ENCODE measurements at regions not wholly inside any gene's neighbourhood (a gene's known extent, or its start where the extent isn't known, plus 50 kb on each side); places are given as distances from the start of the nearest gene placed in this dataset.

- CTCF ChIA-PET: no interaction called here
- DNase-seq (ENCODE audit: low read depth, low spot score) (no peak), ATAC-seq (no peak)
- BruUV-seq (replicated peaks): no TSS peak
- in situ Hi-C loops (cut with HindIII; ENCODE audit: low pct_unique_long_range_greater_than_20kb, low sequenced_read_pairs) (no loop called here), intact Hi-C loops (cut with micrococcal nuclease; ENCODE audit: unreplicated experiment) (no loop called here)
- Histone ChIP-seq H3K36me3 (ENCODE audit: control insufficient read depth, insufficient read depth, low read length) (no peaks in the 10 kb centered on the region), H3K27me3 (ENCODE audit: control insufficient read depth, insufficient read depth, low read length) (no peaks in the 10 kb centered on the region; the same call in 1 of the 2 replicates), H3K27ac (ENCODE audit: low read length) (no peak overlapping the region), H3K4me1 (ENCODE audit: control insufficient read depth, insufficient read depth, low read length) (no peaks in the 10 kb centered on the region), H3K4me3 (ENCODE audit: low read depth in 2 of 2, low read length in 2 of 2) (no peak overlapping the region), H3K9me3 (ENCODE audit: control insufficient read depth, insufficient read depth, low read depth, low read length) (no peaks in the 10 kb centered on the region)
- TF ChIP-seq POLR2AphosphoS5 (IDR thresholded peaks at IDR 0.05; ENCODE audit: low read depth, low read length): no peak
- TF ChIP-seq, protein P1, sequence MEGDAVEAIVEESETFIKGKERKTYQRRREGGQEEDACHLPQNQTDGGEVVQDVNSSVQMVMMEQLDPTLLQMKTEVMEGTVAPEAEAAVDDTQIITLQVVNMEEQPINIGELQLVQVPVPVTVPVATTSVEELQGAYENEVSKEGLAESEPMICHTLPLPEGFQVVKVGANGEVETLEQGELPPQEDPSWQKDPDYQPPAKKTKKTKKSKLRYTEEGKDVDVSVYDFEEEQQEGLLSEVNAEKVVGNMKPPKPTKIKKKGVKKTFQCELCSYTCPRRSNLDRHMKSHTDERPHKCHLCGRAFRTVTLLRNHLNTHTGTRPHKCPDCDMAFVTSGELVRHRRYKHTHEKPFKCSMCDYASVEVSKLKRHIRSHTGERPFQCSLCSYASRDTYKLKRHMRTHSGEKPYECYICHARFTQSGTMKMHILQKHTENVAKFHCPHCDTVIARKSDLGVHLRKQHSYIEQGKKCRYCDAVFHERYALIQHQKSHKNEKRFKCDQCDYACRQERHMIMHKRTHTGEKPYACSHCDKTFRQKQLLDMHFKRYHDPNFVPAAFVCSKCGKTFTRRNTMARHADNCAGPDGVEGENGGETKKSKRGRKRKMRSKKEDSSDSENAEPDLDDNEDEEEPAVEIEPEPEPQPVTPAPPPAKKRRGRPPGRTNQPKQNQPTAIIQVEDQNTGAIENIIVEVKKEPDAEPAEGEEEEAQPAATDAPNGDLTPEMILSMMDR (IDR thresholded peaks at IDR 0.05): no peak
- TF ChIP-seq, protein P2, sequence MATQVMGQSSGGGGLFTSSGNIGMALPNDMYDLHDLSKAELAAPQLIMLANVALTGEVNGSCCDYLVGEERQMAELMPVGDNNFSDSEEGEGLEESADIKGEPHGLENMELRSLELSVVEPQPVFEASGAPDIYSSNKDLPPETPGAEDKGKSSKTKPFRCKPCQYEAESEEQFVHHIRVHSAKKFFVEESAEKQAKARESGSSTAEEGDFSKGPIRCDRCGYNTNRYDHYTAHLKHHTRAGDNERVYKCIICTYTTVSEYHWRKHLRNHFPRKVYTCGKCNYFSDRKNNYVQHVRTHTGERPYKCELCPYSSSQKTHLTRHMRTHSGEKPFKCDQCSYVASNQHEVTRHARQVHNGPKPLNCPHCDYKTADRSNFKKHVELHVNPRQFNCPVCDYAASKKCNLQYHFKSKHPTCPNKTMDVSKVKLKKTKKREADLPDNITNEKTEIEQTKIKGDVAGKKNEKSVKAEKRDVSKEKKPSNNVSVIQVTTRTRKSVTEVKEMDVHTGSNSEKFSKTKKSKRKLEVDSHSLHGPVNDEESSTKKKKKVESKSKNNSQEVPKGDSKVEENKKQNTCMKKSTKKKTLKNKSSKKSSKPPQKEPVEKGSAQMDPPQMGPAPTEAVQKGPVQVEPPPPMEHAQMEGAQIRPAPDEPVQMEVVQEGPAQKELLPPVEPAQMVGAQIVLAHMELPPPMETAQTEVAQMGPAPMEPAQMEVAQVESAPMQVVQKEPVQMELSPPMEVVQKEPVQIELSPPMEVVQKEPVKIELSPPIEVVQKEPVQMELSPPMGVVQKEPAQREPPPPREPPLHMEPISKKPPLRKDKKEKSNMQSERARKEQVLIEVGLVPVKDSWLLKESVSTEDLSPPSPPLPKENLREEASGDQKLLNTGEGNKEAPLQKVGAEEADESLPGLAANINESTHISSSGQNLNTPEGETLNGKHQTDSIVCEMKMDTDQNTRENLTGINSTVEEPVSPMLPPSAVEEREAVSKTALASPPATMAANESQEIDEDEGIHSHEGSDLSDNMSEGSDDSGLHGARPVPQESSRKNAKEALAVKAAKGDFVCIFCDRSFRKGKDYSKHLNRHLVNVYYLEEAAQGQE (IDR thresholded peaks at IDR 0.05; ENCODE audit: insufficient read depth in 1 of 2, low read depth in 2 of 2, low read length in 1 of 2): no peak
- TF ChIP-seq TCF7L2 (IDR thresholded peaks at IDR 0.05; ENCODE audit: low read depth, low read length): no peak
- TF ChIP-seq SIN3A (IDR thresholded peaks at IDR 0.05; ENCODE audit: borderline replicate concordance, insufficient read depth, low read depth, low read length): no peak
- POLR2A ChIA-PET: no interaction called here
These were observed 102.9 kb downstream of the DYRK2 start for GRCh38 chr12:67751381-67751928.

DNA sequence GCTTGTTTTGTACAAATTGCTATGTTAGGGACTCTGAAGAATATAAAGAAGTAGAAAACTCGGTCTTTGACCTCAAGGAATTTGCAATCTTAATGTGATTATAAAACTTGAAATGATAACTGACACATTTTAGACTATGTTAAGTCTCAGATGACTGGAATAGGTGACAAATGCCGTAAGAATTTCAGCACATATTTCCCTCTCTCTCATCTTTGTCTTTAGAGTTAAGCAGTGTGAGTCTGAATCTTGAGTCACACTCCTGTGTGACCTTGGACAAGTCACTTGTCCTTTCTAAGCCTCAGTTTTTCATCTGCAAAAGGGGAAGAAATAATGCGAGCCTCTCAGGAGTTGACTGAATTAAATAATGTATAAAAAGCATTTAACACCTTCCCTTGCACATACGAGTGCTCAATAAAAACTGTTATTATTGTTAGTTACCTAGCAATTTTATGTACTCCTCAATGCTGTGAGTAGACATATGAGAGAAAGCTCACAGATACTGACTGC lies 103.7 kb downstream of the DYRK2 start:
- no peaks in the 10 kb centered on the region for H3K36me3 ChIP-seq (ENCODE audit: control insufficient read depth, insufficient read depth, low read length)
- TF ChIP-seq POLR2AphosphoS5 (IDR thresholded peaks at IDR 0.05; ENCODE audit: low read depth, low read length) (no peak), SIN3A (IDR thresholded peaks at IDR 0.05; ENCODE audit: borderline replicate concordance, insufficient read depth, low read depth, low read length) (no peak), TCF7L2 (IDR thresholded peaks at IDR 0.05; ENCODE audit: low read depth, low read length) (no peak)
- TF ChIP-seq, protein P1 (IDR thresholded peaks at IDR 0.05): no peak
- TF ChIP-seq, protein P2 (IDR thresholded peaks at IDR 0.05; ENCODE audit: insufficient read depth in 1 of 2, low read depth in 2 of 2, low read length in 1 of 2): no peak
- intact Hi-C loops (cut with micrococcal nuclease; ENCODE audit: unreplicated experiment) (no loop called here), in situ Hi-C loops (cut with HindIII; ENCODE audit: low pct_unique_long_range_greater_than_20kb, low sequenced_read_pairs) (no loop called here)
- DNase-seq (ENCODE audit: low read depth, low spot score): no peak
- no peak for ATAC-seq
- H3K27me3 ChIP-seq (ENCODE audit: control insufficient read depth, insufficient read depth, low read length): no peaks in the 10 kb centered on the region; the same call in 1 of the 2 replicates
- ChIA-PET CTCF (no interaction called here), POLR2A (no interaction called here)
- BruUV-seq (replicated peaks): no TSS peak
- no peaks in the 10 kb centered on the region for H3K4me1 ChIP-seq (ENCODE audit: control insufficient read depth, insufficient read depth, low read length)
- no peak overlapping the region for H3K27ac ChIP-seq (ENCODE audit: low read length)
- no peaks in the 10 kb centered on the region for H3K9me3 ChIP-seq (ENCODE audit: control insufficient read depth, insufficient read depth, low read depth, low read length)
- no peak overlapping the region for H3K4me3 ChIP-seq (ENCODE audit: low read depth in 2 of 2, low read length in 2 of 2)
